ENCODE measurements at regions not wholly inside any gene's neighbourhood (a gene's known extent, or its start where the extent isn't known, plus 50 kb on each side); places are given as distances from the start of the nearest gene placed in this dataset.

DNA sequence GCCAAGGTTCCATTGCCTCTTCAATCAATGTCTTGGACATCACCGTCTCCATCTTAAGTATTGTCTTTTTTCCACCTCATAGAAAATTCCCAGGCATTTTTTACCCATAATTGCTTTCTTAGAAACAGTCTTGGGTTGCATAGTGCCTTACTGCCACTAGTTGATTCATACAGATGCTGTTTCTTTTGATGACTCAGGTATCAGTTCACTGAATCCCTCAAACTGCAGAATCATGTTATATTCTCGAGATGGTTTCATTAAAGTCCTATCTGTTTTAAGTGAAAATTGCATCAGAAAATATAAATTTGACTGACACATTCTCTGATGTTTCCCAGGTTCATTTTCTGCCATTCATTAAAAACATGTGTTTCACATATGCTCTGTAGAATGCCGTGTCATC lies 1489.1 kb downstream of the BRINP3 start:
- no peak for TF ChIP-seq POLR2A (IDR thresholded peaks at IDR 0.05)
- TF ChIP-seq, protein P1, sequence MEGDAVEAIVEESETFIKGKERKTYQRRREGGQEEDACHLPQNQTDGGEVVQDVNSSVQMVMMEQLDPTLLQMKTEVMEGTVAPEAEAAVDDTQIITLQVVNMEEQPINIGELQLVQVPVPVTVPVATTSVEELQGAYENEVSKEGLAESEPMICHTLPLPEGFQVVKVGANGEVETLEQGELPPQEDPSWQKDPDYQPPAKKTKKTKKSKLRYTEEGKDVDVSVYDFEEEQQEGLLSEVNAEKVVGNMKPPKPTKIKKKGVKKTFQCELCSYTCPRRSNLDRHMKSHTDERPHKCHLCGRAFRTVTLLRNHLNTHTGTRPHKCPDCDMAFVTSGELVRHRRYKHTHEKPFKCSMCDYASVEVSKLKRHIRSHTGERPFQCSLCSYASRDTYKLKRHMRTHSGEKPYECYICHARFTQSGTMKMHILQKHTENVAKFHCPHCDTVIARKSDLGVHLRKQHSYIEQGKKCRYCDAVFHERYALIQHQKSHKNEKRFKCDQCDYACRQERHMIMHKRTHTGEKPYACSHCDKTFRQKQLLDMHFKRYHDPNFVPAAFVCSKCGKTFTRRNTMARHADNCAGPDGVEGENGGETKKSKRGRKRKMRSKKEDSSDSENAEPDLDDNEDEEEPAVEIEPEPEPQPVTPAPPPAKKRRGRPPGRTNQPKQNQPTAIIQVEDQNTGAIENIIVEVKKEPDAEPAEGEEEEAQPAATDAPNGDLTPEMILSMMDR (IDR thresholded peaks at IDR 0.05): no peak

DNA sequence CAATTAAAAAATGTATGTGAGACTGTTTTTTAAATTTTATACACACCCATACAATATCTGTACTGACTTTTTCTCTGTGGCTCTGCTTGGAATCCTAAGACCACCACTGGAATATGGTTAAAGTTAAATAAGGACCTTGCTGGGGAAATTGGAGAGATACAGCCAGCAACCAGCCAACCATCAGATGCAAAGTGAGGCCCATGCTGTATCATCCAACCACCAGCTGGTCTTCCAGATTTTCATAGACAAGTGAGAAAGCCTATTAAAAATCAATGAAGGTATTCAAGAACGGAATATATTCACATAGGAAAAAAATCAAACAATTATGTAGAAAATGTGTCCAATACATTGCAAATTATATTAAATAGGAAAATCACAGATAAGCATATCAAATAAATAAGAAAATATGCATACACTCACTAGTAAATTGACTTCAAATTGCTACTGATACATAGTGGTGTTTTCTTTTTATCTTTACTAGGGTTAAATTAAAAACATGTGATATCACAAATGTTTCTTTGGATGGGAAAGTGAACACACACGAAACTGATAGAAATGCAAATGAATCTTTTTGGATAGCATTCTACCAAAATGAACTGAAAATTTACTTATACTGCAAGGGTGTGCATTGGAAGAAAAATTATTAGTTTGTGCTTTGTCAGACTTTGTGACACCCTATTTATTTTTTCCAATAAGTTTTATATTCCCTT lies 1486.3 kb downstream of the BRINP3 start:
- Histone ChIP-seq H3K27me3 (no peaks in the 10 kb centered on the region), H3K9me3 (no peaks in the 10 kb centered on the region), H3K4me3 (no peak overlapping the region), H3K4me1 (no peaks in the 10 kb centered on the region), H3K27ac (no peak overlapping the region), H3K36me3 (replicated peaks in 1 of 2; ENCODE audit: insufficient read depth in 1 of 2, low read depth in 2 of 2) (no peaks in the 10 kb centered on the region)
- no peak for DNase-seq
- TF ChIP-seq, protein P1 (IDR thresholded peaks at IDR 0.05): no peak
- no peak for TF ChIP-seq POLR2A (IDR thresholded peaks at IDR 0.05)
- 48 to 50% methylated on average over 2 of the region's 2 CpGs for WGBS, 2 donors
- ATAC-seq: no peak
- intact Hi-C loops (cut with DNase I): no loop called here

More for the DNA sequence above, 1489.1 kb downstream of the BRINP3 start:
- Histone ChIP-seq H3K4me1 (no peaks in the 10 kb centered on the region), H3K36me3 (replicated peaks in 1 of 2; ENCODE audit: insufficient read depth in 1 of 2, low read depth in 2 of 2) (no peaks in the 10 kb centered on the region), H3K9me3 (no peaks in the 10 kb centered on the region), H3K27me3 (no peaks in the 10 kb centered on the region), H3K27ac (no peak overlapping the region), H3K4me3 (no peak overlapping the region)
- no peak for ATAC-seq
- WGBS, 2 donors: 48 to 56% methylated on average over 3 of the region's 3 CpGs
- intact Hi-C loops (cut with DNase I): no loop called here
- no peak for DNase-seq

DNA sequence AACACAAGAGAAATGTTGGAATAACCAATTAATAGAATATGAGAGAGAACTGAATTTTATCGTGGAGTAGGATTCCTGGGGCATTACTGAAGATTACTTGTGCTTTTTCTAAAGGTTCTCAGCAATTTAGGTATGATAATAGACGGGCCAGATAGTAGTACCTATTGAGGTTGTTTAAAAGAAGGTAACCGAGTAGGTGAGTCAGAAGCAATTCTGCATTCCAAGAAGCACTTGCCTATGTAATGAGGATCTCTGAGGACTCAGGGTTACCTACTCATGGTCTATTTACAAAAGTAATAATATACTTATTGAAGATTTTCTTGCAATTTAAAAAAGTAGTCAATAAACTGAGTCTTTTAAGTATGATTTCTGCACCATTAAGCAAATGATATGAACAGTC lies 1469.8 kb downstream of the BRINP3 start:
- Histone ChIP-seq H3K27me3 (no peaks in the 10 kb centered on the region), H3K27ac (no peak overlapping the region), H3K9me3 (no peaks in the 10 kb centered on the region), H3K36me3 (replicated peaks in 1 of 2; ENCODE audit: insufficient read depth in 1 of 2, low read depth in 2 of 2) (no peaks in the 10 kb centered on the region), H3K4me1 (no peaks in the 10 kb centered on the region), H3K4me3 (no peak overlapping the region)
- intact Hi-C loops (cut with DNase I): no loop called here
- ATAC-seq (no peak), DNase-seq (no peak)
- 36 to 39% methylated on average over 3 of the region's 3 CpGs for WGBS, 2 donors
- no peak for TF ChIP-seq POLR2A (IDR thresholded peaks at IDR 0.05)
- TF ChIP-seq, protein P1 (IDR thresholded peaks at IDR 0.05): no peak

DNA sequence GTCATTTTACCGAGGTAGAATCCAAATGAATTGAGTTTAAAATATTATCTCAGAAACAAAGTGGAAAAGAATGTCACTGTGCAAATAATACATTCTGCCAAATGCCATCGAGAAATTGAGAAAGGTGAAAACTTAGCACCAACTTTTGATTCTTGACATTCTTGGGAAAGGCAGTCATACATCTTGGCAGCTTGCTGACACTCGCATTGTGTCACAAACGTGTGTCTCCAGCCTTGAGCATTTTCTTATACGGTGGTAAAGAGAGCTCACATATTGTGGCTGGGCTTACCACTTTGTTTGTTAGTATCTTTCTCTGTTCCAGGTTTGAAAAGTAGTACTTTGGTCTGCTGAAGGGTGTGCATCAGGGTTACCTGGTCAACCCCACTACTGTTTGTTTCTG lies 1456.1 kb downstream of the BRINP3 start:
- no peak for ATAC-seq
- WGBS, 2 donors: 49 to 60% methylated on average over 5 of the region's 5 CpGs
- Histone ChIP-seq H3K27ac (no peak overlapping the region), H3K36me3 (replicated peaks in 1 of 2; ENCODE audit: insufficient read depth in 1 of 2, low read depth in 2 of 2) (no peaks in the 10 kb centered on the region), H3K4me1 (no peaks in the 10 kb centered on the region), H3K9me3 (no peaks in the 10 kb centered on the region), H3K27me3 (no peaks in the 10 kb centered on the region), H3K4me3 (no peak overlapping the region)
- no peak for DNase-seq
- TF ChIP-seq, protein P1 (IDR thresholded peaks at IDR 0.05): no peak
- TF ChIP-seq POLR2A (IDR thresholded peaks at IDR 0.05): no peak
- intact Hi-C loops (cut with DNase I): no loop called here

DNA sequence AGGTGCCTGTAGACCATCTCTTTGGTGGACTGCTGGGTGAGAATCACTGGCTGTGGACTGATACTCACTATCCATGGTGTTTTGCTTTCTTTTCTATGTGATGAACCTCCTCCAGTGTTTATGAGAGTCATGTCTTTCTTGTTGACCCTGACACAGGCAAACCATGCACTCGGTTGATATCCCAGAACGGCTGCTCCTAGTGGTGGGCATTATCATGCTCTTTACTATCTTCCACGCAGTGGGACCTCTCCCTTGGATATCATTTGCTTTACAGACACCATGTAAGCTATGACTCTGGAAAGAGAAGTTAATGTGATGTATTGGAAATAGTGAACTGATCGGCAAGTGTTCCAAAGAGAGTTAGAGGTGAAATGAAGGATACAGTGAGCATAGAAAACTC lies 1455.6 kb downstream of the BRINP3 start:
- H3K36me3 ChIP-seq (replicated peaks in 1 of 2; ENCODE audit: insufficient read depth in 1 of 2, low read depth in 2 of 2): no peaks in the 10 kb centered on the region
- H3K4me1 ChIP-seq: no peaks in the 10 kb centered on the region
- H3K27me3 ChIP-seq: no peaks in the 10 kb centered on the region
- no peaks in the 10 kb centered on the region for H3K9me3 ChIP-seq
- DNase-seq: no peak
- intact Hi-C loops (cut with DNase I): no loop called here
- TF ChIP-seq, protein P1 (IDR thresholded peaks at IDR 0.05): no peak
- TF ChIP-seq POLR2A (IDR thresholded peaks at IDR 0.05): no peak
- no peak overlapping the region for H3K4me3 ChIP-seq
- no peak overlapping the region for H3K27ac ChIP-seq
- ATAC-seq: no peak
- 69 to 72% methylated on average over 4 of the region's 4 CpGs for WGBS, 2 donors

Measured in body of pancreas (tissue), 4 donors.